HUES48 (cell line): ENCODE measurements at regions not wholly inside any gene's neighbourhood (a gene's known extent, or its start where the extent isn't known, plus 50 kb on each side); places are given as distances from the start of the nearest gene placed in this dataset.

Source experiments
- H3K27ac ChIP-seq: one replicate; pipeline ENCODE4 v1.7.0; 2013; ENCODE audit warnings: low read depth, low read length, inconsistent platforms
- H3K27me3 ChIP-seq: 2 replicates; pipeline ENCODE4 v1.6.1; 2013; ENCODE audit warnings: mild to moderate bottlenecking, low read length; ENCODE audit not compliant: control insufficient read depth, insufficient read depth
- H3K36me3 ChIP-seq: 2 replicates; pipeline ENCODE4 v1.6.1; 2013; ENCODE audit warnings: low read length; ENCODE audit not compliant: control insufficient read depth, insufficient read depth
- H3K4me1 ChIP-seq: 2 replicates; pipeline ENCODE4 v1.6.1; 2013; ENCODE audit warnings: mild to moderate bottlenecking, low read length; ENCODE audit not compliant: control insufficient read depth, insufficient read depth
- H3K4me3 ChIP-seq: 2 replicates; pipeline ENCODE4 v1.5.1; 2013; ENCODE audit warnings: mild to moderate bottlenecking, low read depth, low read length
- H3K9ac ChIP-seq: 2 replicates; pipeline ENCODE4 v1.6.1; 2013; ENCODE audit warnings: mild to moderate bottlenecking, low read depth, low read length, moderate library complexity
- H3K9me3 ChIP-seq: 2 replicates; pipeline ENCODE4 v1.6.1; 2013; ENCODE audit warnings: low read length; ENCODE audit not compliant: control insufficient read depth, insufficient read depth

DNA sequence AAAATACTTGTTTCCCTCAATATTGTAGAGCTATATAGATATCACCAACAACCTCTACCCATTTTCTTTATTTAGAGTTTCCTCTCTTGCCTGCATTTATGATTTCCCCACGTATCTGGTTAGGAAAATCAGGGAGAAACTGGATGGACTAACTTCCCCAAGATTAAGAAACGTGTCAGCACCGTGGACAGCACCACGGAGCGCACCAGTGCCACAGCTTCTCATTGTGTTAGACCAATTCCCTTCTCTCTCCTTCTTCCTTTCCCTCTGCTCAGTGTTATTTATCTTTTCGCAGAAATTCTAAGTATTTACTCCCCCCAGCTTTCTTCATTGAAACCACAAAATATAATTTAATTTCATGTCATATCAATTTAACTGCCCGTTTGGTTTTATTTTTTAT is 568.6 kb upstream of the BOD1L1 start:
- Histone ChIP-seq H3K27me3 (no peaks in the 10 kb centered on the region), H3K4me1 (no peaks in the 10 kb centered on the region; the same call in 1 of the 2 replicates), H3K36me3 (no peaks in the 10 kb centered on the region), H3K9me3 (no peaks in the 10 kb centered on the region), H3K4me3 (no peak overlapping the region), H3K27ac (no peak overlapping the region), H3K9ac (no peak overlapping the region)

DNA sequence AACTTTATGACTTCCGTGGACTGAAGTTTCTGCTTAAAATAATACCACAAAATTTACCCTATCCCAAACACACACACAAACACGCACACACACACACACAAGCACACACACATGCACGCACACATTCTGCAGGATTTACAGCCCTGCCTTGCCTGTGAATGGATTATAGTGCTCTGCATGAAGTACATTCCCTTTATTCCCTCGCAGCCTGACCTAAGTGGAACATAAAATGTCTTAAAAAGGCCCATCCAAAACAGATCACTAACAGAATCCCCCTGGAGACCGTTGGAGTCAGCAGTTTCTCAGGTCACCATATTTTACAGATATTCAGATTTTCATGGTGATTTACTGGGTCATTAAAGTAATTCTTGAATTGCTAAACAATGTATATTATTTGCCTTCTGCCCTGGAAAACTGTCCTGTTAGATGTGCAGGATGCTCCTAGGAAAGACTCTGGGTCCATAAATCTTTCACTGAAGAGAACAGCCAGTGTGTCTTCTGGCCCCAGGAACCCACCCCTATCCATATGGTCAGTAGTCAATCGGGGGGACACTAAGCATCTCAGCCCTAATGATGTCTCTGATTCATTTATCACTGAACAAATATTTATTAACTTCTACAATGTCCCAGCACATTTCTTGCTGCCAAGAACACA is 587.7 kb upstream of the BOD1L1 start:
- Histone ChIP-seq H3K9me3 (peaks cover 13% of the 10 kb centered on the region), H3K27me3 (no peaks in the 10 kb centered on the region), H3K36me3 (no peaks in the 10 kb centered on the region), H3K4me3 (no peak overlapping the region), H3K9ac (no peak overlapping the region), H3K27ac (no peak overlapping the region), H3K4me1 (no peaks in the 10 kb centered on the region)

DNA sequence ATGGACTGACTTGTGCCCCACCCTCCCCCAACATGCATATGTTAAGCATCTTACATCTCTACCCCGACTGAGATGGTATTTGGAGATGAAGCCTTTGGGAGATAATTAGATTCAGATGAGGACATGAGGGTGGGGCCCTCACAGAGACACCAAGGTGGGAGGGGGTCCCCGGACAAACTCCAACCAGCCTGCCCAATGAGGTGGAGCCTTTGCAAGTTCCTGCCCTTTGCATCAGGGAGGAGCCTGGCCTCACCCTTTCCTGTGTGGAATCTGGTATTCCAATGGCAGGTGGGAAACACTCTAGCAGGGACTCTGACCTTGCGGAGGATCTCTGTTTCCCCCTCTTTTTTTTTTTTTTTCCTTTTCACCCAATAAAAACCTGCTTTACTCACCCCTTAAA is 589.9 kb upstream of the BOD1L1 start:
- no peak overlapping the region for H3K4me3 ChIP-seq
- H3K4me1 ChIP-seq, result no peaks in the 10 kb centered on the region
- H3K36me3 ChIP-seq, result no peaks in the 10 kb centered on the region
- H3K27ac ChIP-seq, result no peak overlapping the region
- H3K27me3 ChIP-seq, result no peaks in the 10 kb centered on the region
- H3K9ac ChIP-seq, result no peak overlapping the region
- H3K9me3 ChIP-seq, result peaks cover 13% of the 10 kb centered on the region

DNA sequence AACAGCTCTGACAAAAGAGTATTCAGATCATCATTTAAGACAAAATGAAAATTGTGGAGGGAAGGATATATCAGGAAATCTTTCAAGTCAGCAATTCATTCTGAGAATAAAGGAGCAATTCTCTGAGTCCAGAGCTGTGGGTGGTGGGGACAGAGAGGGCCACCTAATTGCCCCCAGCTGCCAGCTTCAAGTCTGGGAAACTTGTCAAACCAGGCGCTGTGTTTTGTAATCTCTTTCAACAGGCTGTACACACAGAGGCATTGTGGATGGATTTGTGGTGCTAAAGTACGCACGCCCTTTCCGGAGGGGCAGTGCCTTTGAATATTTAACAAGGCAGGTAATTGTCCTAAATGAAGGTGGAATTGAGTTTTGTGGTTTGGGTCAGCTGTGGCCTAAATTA is 591.1 kb upstream of the BOD1L1 start:
- Histone ChIP-seq H3K27ac (no peak overlapping the region), H3K27me3 (no peaks in the 10 kb centered on the region), H3K36me3 (no peaks in the 10 kb centered on the region), H3K4me1 (no peaks in the 10 kb centered on the region), H3K4me3 (no peak overlapping the region), H3K9me3 (peaks cover 3% of the 10 kb centered on the region), H3K9ac (no peak overlapping the region)

DNA sequence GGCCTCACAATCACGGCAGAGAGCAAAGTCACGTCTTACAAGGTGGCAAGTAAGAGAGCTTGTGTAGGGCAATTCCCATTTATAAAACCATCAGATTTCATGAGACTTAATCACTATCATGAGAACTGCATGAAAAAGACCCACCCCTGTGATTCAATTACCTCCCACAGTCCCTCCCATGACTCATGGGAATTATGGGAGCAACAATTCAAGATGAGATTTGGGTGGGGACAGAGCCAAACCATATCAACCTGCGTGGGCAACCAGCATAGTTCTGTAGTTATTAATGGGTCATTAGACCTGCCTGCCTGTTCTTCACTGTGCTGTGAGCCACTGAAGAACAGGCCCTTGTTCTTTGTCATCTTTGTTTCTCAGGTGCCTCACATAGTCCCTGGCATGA is 593.7 kb upstream of the BOD1L1 start:
- H3K27me3 ChIP-seq, result peaks cover 13% of the 10 kb centered on the region; the same call in 1 of the 2 replicates
- no peak overlapping the region for H3K9ac ChIP-seq
- H3K27ac ChIP-seq, result no peak overlapping the region
- H3K4me3 ChIP-seq, result no peak overlapping the region
- H3K4me1 ChIP-seq, result peaks cover 7% of the 10 kb centered on the region; the same call in 1 of the 2 replicates
- no peaks in the 10 kb centered on the region for H3K36me3 ChIP-seq
- no peaks in the 10 kb centered on the region for H3K9me3 ChIP-seq

DNA sequence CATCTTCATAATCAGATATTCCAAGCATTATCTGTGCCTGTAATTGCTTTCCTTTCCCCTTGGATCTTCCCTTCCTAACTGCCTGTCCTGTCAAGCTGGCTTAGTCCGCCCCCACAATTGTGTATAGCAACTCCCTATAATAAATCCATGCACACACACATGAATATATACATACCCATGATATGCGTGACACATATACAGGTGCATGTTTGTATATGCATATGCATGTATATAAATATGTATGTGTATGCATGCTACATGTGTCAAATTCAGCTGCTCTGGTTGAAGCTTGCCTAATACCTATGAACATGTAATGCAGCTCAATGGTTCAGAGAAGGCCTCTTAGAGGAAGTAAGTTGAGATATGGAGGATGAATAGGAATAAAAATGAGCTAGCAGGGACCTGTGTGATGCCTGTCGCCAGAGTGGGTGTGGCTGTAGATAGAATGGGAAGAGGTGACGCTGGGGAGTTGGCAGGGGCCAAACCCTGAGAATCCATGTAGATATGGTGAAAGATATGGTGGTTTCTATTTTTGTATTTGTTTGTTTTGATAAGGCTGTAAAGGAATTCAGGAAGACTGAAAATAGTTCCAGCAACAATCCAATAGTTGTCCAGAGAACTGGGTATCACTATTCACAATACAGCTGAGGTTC is 595.0 kb upstream of the BOD1L1 start:
- no peak overlapping the region for H3K27ac ChIP-seq
- H3K4me1 ChIP-seq, result peaks cover 15% of the 10 kb centered on the region; the same call in 1 of the 2 replicates
- peaks cover 16% of the 10 kb centered on the region for H3K27me3 ChIP-seq
- no peak overlapping the region for H3K9ac ChIP-seq
- no peak overlapping the region for H3K4me3 ChIP-seq
- no peaks in the 10 kb centered on the region for H3K9me3 ChIP-seq
- H3K36me3 ChIP-seq, result no peaks in the 10 kb centered on the region

DNA sequence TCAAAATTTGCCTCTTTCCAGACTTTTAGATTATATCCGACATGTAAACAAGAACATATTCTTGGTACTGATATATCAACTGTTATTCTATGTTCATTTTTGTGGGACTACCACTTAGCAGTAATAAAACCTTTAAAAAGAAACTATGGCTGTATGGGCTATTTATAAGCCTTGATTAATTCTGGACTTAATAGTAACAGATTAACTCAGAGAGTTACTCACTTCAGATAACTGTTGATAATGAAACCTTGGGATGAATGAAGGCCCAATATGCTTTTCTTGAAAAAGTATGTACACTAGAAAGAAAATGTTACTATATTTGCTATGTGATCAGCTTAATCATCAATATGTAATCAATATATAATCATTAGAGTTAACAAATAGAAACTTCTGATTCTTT is 595.9 kb upstream of the BOD1L1 start:
- no peak overlapping the region for H3K27ac ChIP-seq
- peaks cover 16% of the 10 kb centered on the region; the same call in 1 of the 2 replicates for H3K4me1 ChIP-seq
- H3K9me3 ChIP-seq, result no peaks in the 10 kb centered on the region
- H3K4me3 ChIP-seq, result no peak overlapping the region
- H3K27me3 ChIP-seq, result peaks cover 26% of the 10 kb centered on the region
- no peak overlapping the region for H3K9ac ChIP-seq
- H3K36me3 ChIP-seq, result no peaks in the 10 kb centered on the region

DNA sequence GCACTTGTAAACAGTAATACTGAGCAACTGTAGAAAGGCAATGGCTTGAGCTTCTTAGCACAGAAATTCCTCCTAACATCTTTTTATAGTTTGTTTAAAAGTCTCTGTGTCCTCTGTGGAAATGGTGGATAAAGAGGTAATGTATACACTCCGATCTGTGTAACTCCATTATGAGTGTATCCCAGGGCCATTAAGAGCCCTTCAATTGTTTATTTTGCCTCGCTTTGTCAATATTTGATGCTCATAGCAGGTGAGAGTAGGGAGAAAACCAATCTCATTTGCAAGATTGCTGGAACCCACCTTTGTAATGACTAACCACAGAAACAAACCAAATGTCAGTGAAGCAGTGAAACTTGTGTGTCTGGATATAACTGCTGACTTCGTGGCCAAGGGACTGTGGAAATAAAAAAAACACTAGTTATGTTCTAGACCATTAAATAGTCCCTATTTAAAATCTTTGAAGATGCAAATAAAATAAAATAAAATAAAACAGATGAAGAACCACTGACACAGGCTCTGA is 598.2 kb upstream of the BOD1L1 start:
- peaks cover 38% of the 10 kb centered on the region for H3K27me3 ChIP-seq
- H3K27ac ChIP-seq, result no peak overlapping the region
- H3K4me1 ChIP-seq, result peaks cover 16% of the 10 kb centered on the region; the same call in 1 of the 2 replicates
- no peak overlapping the region for H3K9ac ChIP-seq
- no peaks in the 10 kb centered on the region for H3K36me3 ChIP-seq
- H3K9me3 ChIP-seq, result no peaks in the 10 kb centered on the region
- no peak overlapping the region for H3K4me3 ChIP-seq

DNA sequence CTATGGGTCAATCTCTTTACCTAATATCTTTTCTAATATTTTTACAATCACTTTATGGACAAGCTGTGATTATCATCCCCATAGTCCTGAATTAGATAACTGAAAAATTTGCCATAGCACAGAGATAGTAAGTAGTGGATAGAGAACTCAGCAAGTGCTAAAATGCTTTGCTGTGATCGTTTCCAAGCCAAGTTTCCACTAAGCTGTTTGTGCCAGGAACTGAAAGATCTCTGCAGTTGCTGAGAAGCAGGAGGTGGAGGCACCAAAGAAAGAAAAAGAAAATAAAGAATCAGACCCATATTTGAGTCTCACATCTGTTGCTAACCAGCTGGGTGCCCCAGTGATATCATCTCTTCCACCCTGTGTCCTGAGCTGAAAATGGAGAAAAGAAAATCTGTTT is 605.6 kb upstream of the BOD1L1 start:
- H3K36me3 ChIP-seq, result no peaks in the 10 kb centered on the region
- no peak overlapping the region for H3K4me3 ChIP-seq
- H3K9me3 ChIP-seq, result no peaks in the 10 kb centered on the region
- no peaks in the 10 kb centered on the region for H3K4me1 ChIP-seq
- no peak overlapping the region for H3K27ac ChIP-seq
- no peak overlapping the region for H3K9ac ChIP-seq
- peaks cover 16% of the 10 kb centered on the region for H3K27me3 ChIP-seq

DNA sequence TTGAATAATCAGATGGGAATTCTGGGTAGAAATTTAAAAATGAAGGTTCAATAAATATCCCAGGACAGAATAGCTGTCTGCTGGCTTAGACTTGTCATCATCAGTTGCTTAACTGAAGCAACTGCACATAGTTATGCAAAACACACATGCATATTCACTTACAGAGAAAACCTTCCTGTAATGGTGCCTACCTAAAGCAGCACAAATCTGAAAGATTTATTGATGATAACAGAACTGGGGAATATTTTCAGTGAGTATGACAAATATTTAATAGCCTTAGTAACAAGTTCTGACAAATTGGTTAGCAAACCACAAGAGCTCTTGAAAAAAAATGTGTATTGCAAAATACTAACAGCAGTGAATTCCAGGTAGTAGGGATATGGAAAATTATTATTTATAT is 606.8 kb upstream of the BOD1L1 start:
- H3K27ac ChIP-seq, result no peak overlapping the region
- H3K9ac ChIP-seq, result no peak overlapping the region
- H3K4me1 ChIP-seq, result no peaks in the 10 kb centered on the region
- H3K9me3 ChIP-seq, result no peaks in the 10 kb centered on the region
- H3K4me3 ChIP-seq, result no peak overlapping the region
- H3K27me3 ChIP-seq, result peaks cover 5% of the 10 kb centered on the region
- H3K36me3 ChIP-seq, result no peaks in the 10 kb centered on the region

DNA sequence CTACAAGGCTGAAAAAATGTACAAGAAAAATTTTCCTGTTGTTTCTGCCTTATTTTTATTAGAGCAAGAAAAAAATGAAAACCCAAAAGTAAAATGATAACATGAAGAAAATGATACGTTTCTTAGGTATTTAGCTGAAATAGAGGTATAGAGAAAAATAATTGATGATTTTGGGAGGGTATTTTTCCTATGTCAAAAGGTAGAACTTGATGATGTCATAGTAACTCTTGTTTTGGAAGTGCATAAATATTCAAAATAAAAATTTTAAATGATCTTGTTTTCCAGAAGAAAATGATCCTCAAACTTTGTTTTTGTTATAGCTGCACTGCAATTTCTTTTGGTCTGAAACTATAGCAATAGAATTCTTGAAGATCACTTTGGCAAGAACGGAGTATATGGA is 608.8 kb upstream of the BOD1L1 start:
- no peak overlapping the region for H3K9ac ChIP-seq
- H3K4me3 ChIP-seq, result no peak overlapping the region
- H3K9me3 ChIP-seq, result no peaks in the 10 kb centered on the region
- no peaks in the 10 kb centered on the region for H3K4me1 ChIP-seq
- H3K27me3 ChIP-seq, result no peaks in the 10 kb centered on the region
- H3K27ac ChIP-seq, result no peak overlapping the region
- no peaks in the 10 kb centered on the region for H3K36me3 ChIP-seq
